ENCODE measurements at regions not wholly inside any gene's neighbourhood (a gene's known extent, or its start where the extent isn't known, plus 50 kb on each side); places are given as distances from the start of the nearest gene placed in this dataset.
A peak's percentile ranks its signal among the peaks of the same experiment; 100 is the strongest.

DNA sequence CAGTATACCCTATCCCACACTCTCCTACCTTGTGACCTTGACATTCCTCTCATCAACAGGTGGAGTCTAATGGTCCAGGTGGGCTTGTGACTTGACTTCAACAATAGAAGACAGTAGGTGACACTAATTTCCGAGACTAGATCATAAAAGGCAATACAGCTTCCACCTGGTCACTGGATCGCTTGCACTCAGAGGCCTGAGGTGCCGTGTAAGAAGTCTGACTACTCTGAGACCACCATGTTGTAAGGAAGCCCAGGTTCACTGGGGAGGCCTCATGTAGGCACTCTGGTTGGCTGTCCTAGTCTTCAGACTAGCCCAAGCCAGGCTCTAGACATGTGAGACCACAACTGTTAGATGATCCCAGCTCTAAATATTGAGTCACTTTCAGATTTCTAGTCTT lies 370.4 kb downstream of the MID1IP1 start:
- DNase-seq (ENCODE audit: low read depth), result no peak

DNA sequence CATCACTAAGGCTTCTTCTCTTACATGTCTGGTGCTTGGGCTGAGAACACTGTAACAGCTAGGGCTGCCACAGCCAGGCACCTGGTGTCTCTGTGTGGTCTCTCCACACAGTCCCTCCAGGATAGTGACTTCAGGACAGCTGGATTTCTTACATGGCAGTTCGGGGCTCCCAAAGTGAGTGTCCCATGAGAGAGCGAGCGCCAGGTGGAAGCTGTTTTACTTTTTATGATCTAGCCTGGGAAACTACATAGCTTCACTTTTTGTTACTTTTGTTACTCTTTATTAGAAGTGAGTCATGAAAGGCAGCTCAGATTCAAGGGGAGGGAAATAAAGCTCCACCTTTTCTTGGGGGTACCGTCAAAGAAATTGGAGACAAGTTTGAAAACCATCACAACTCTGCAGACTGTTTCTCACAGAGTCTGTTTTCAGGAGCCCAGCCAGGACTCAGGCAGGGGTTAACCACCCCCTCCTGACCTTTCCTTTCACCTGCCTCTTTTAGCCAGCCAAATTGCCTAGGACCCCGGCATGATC lies 373.0 kb downstream of the MID1IP1 start:
- no peak for DNase-seq (ENCODE audit: low read depth)

DNA sequence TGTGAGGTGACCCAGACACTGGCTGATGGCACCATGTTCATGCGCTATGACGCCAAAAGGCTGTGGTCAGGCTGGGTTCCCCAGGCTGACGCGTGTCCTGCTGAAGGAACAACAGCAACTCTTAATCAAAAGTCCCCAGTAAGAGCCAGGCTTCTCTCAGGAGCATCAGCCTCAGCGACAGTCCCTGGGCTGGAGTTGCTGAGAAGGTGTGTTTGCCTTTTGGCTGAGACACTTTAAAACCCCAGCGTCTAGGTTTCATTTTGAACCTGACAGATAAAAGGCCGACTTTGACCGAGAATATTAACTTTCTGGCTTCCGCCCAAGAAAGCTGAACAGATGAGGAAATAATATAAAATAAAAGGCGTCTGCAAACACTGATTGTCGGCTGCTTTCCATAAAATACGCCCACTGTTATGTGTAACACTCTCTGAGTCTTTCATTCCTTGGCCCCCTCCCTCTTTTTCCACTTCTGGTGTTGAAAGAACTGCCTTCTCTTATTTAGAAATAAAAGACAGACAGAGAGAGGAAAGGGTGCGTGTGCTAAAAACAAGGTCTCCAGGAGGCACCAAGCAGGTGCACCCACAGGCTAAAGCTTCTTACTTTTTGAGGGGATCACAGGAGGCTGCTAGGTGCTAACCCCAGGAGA lies 373.6 kb downstream of the MID1IP1 start:
- no peak for DNase-seq (ENCODE audit: low read depth)

DNA sequence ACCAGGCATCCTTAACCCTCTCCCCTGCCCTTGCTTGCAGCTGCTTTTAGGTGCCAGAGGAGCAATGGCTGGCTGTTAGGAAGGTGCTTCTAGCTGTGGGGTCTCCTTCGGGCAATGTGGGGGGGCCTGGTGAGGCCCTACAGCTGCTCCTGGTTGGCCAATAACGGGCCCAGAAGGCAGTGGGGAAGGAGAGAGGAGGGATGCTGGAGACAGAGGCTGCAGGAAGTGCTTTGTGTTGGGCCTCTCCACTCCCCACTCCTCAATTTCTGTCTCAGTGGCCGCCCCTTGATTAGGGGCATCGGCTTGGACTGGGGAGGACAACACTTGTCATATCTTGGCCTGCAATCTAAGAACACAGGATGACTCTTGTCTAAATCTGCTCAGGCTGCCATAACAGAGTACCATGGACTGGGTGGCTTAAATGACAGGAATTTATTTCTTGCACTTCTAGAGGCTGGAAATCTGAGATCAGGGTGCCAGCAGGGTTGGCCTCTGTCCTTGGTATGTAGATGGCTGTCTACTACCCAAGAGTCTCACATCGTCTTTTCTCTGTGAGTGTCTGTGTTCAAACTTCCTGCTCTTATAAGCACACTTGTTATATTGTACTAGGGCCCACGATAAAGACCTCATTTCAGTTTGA lies 374.3 kb downstream of the MID1IP1 start:
- no peak for DNase-seq (ENCODE audit: low read depth)

GRCh38 chrX:39176105-39176504 lies 374.8 kb downstream of the MID1IP1 start:
- no peak for DNase-seq (ENCODE audit: low read depth)

GRCh38 chrX:39189431-39189830 lies 388.2 kb downstream of the MID1IP1 start:
- no peak for DNase-seq (ENCODE audit: low read depth)

GRCh38 chrX:39194673-39195072 lies 393.4 kb downstream of the MID1IP1 start:
- DNase-seq (ENCODE audit: low read depth), result no peak

- DNase-seq (ENCODE audit: low read depth), result no peak
Measured at GRCh38 chrX:39195156-39195555, 393.9 kb downstream of the MID1IP1 start.

- DNase-seq (ENCODE audit: low read depth), result peak; percentile 19
Measured at GRCh38 chrX:39196192-39197102, 395.2 kb downstream of the MID1IP1 start.

- no peak for DNase-seq (ENCODE audit: low read depth)
Measured at GRCh38 chrX:39199429-39199828, 398.2 kb downstream of the MID1IP1 start.

- DNase-seq (ENCODE audit: low read depth), result no peak
Measured at GRCh38 chrX:39201305-39201990, 400.2 kb downstream of the MID1IP1 start.

DNA sequence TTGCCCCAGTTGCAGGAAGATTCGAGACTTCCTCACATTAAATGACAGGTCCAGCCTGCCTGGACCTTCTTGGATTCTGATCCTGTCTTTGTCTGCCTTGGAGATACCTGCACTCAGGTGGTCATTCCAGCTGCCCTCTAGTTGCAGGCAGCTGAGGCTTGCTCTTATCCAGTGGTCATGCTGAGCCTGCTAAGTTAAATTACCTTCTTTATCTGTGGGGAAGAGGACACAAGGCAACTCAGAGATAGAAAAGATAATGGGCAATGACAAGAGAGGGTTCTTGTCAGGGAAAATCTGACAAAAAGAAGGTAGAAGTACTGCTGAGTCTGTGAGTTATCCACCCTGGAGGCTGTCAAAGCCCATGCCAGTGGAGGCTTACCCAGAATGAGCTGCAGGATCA lies 401.4 kb downstream of the MID1IP1 start:
- DNase-seq (ENCODE audit: low read depth), result no peak

- no peak for DNase-seq (ENCODE audit: low read depth)
Measured at GRCh38 chrX:39203427-39203826, 402.2 kb downstream of the MID1IP1 start.

GRCh38 chrX:39204353-39204752 lies 403.1 kb downstream of the MID1IP1 start:
- DNase-seq (ENCODE audit: low read depth), result no peak

DNA sequence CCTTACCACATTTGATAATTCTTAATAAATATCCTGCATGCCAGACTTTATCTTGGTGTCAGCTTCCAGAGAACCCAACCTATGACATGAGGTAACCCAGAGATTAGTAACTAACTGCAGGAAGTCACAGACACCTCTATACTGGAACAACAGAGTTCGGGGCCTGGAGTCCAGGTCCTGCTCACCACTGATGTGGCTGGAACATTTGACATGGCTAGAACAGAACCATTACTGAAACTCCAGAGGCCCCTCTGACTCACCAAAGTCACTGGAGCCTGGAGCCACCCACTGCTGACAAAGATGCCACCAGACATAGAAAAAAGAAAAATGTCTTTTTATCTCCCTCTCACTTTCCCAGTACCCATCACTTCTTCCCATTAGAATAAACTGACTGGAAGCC lies 403.7 kb downstream of the MID1IP1 start:
- no peak for DNase-seq (ENCODE audit: low read depth)

- DNase-seq (ENCODE audit: low read depth), result no peak
Measured at GRCh38 chrX:39205467-39205866, 404.2 kb downstream of the MID1IP1 start.

DNA sequence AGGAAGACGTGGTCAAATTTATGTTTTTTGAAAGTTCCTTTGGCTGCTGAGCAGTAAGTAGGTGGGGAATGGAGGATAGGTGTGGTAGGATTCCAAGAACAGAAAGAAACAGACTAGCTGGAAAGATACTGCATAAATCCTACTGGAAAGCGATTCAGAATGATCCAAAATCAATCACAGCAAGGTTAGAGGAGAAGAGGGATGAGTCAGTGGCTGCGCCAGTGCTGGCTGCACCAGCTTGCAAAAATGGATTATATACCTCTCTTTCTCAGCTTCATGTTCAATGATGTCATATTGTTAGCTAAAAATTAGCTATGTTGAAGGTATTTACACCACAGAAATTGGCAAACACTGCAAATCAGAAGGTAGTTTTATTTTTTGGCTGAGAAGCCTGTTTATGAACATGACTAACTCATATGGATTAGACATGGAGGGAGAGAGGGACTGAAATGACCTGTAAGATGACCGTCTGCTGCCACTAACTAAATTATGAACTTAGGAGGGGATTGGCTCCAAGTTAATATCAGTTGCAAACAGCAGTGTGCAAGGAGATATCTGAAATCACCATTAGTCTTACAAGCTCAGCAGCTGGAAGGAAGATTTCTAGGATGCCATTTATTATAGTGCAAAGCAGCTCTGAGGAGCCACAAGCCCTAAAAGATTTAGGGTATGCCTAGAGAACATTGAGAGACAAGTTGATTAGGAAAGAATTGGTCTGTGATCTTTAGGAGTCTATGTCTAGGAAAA lies 405.3 kb downstream of the MID1IP1 start:
- DNase-seq (ENCODE audit: low read depth), result no peak

DNA sequence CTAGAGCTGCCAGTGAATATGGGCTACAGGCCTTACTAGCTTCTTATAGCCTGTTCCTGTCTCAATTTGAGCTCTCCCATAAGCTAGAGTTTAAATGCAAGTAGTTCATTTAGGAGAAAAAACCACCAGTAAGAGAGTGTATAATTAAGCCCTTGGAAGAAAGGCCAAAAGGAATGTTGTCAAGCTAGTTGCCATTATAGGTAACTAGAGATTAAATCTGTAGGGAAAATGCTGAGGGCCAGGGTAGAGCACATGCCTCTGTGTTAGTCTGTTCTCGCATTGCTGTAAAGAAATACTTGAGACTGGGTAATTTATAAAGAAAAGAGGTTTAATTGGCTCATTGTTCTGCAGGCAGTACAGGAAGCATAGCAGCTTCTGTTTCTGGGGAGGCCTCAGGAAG lies 410.2 kb downstream of the MID1IP1 start:
- DNase-seq (ENCODE audit: low read depth), result no peak

DNA sequence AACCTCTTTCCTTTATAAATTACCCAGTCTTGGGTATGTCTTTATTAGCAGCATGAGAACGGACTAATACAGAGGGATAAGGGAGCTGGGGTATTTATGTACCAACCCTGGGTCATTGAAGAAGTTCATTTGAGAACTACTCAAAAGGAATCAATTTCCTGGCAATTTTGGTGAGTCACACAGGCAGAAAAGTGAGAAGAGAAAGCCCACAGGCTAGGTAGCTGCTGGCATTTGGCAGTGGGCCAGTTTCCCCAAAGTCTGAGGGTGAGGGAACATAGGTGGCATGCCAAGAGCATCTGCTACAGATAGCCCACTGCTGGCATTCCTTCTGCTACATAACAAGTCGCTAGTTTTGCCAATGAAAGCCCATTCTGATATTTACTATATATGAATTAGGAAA lies 411.2 kb downstream of the MID1IP1 start:
- no peak for DNase-seq (ENCODE audit: low read depth)

DNA sequence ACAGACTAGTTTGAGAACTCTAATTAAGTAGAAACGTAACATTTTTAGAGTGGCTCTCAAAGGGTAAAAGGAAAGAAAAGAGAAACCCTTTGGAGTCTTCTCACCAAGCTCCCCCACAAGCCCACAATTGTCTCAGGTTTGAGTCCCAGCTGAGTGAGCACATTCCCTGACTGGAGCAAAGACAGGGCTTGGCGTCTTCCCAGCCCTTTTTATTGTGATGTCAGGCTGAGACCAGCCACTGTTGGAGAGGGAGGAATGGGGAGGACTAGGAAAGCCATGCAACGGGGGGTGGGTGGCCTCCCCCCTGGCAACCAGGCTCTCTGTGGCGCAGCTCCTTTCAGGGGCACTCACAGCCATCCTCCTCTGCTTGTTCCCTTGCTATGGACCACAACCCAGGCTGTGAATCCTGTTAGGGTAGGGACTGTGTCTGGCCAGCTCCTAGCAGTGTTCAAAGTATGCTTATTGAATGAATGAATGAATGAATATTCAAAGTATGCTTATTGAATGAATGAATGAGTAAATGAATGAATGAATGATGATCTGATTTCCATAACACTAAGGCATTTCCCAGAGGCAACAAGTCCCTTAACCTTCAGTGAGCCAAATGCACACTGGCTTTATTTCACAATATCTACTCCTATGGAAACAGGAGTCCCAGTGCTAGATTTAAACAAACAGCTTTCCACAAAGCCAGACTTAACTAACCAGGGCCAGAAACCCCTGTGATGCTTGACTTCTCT lies 413.3 kb downstream of the MID1IP1 start:
- no peak for DNase-seq (ENCODE audit: low read depth)

- no peak for DNase-seq (ENCODE audit: low read depth)
Measured at GRCh38 chrX:39220952-39221351, 419.7 kb downstream of the MID1IP1 start.

All from EH (cell line).